ENCODE measurements at regions not wholly inside any gene's neighbourhood (a gene's known extent, or its start where the extent isn't known, plus 50 kb on each side); places are given as distances from the start of the nearest gene placed in this dataset.

- TF ChIP-seq CTCF (IDR thresholded peaks at IDR 0.05), result no peak
- no peak for DNase-seq
- Mint-ChIP-seq H3K4me3 (no peak overlapping the region), H3K4me1 (peaks cover 9% of the 10 kb centered on the region), H3K9me3 (no peaks in the 10 kb centered on the region), H3K27me3 (ENCODE audit: low read depth, poor library complexity) (peaks cover 5% of the 10 kb centered on the region), H3K36me3 (ENCODE audit: low read depth) (no peaks in the 10 kb centered on the region), H3K27ac (no peak overlapping the region)
These were observed 164.3 kb upstream of the FHL2 start for GRCh38 chr2:105563000-105563719.

GRCh38 chr2:105561401-105561800 lies 162.6 kb upstream of the FHL2 start:
- no peaks in the 10 kb centered on the region for H3K36me3 Mint-ChIP-seq (ENCODE audit: low read depth)
- no peak overlapping the region for H3K4me3 Mint-ChIP-seq
- H3K4me1 Mint-ChIP-seq, result no peaks in the 10 kb centered on the region

GRCh38 chr2:105560157-105560556 lies 161.3 kb upstream of the FHL2 start:
- Mint-ChIP-seq H3K4me3 (no peak overlapping the region), H3K27ac (no peak overlapping the region), H3K4me1 (no peaks in the 10 kb centered on the region), H3K27me3 (ENCODE audit: low read depth, poor library complexity) (peaks cover 17% of the 10 kb centered on the region), H3K9me3 (no peaks in the 10 kb centered on the region), H3K36me3 (ENCODE audit: low read depth) (no peaks in the 10 kb centered on the region)
- TF ChIP-seq CTCF (IDR thresholded peaks at IDR 0.05), result no peak
- no peak for DNase-seq

More at GRCh38 chr2:105561401-105561800, 162.6 kb upstream of the FHL2 start:
- DNase-seq, result no peak
- Mint-ChIP-seq H3K27ac (no peak overlapping the region), H3K27me3 (ENCODE audit: low read depth, poor library complexity) (peaks cover 14% of the 10 kb centered on the region), H3K9me3 (no peaks in the 10 kb centered on the region)
- no peak for TF ChIP-seq CTCF (IDR thresholded peaks at IDR 0.05)

- Mint-ChIP-seq H3K27ac (no peak overlapping the region), H3K36me3 (ENCODE audit: low read depth) (no peaks in the 10 kb centered on the region), H3K4me1 (no peaks in the 10 kb centered on the region), H3K27me3 (ENCODE audit: low read depth, poor library complexity) (peaks cover 24% of the 10 kb centered on the region), H3K4me3 (no peak overlapping the region), H3K9me3 (no peaks in the 10 kb centered on the region)
- TF ChIP-seq CTCF (IDR thresholded peaks at IDR 0.05), result no peak
- no peak for DNase-seq
These were observed 158.4 kb upstream of the FHL2 start for GRCh38 chr2:105557021-105557920.

- DNase-seq, result no peak
- Mint-ChIP-seq H3K36me3 (ENCODE audit: low read depth) (no peaks in the 10 kb centered on the region), H3K27me3 (ENCODE audit: low read depth, poor library complexity) (peaks cover 24% of the 10 kb centered on the region), H3K4me3 (no peak overlapping the region), H3K27ac (no peak overlapping the region), H3K4me1 (no peaks in the 10 kb centered on the region), H3K9me3 (no peaks in the 10 kb centered on the region)
- TF ChIP-seq CTCF (IDR thresholded peaks at IDR 0.05), result no peak
These were observed 157.5 kb upstream of the FHL2 start for GRCh38 chr2:105556366-105556765.

All from nephron progenitor cell (in vitro differentiated cells).